ENCODE measurements at regions not wholly inside any gene's neighbourhood (a gene's known extent, or its start where the extent isn't known, plus 50 kb on each side); places are given as distances from the start of the nearest gene placed in this dataset.

DNA sequence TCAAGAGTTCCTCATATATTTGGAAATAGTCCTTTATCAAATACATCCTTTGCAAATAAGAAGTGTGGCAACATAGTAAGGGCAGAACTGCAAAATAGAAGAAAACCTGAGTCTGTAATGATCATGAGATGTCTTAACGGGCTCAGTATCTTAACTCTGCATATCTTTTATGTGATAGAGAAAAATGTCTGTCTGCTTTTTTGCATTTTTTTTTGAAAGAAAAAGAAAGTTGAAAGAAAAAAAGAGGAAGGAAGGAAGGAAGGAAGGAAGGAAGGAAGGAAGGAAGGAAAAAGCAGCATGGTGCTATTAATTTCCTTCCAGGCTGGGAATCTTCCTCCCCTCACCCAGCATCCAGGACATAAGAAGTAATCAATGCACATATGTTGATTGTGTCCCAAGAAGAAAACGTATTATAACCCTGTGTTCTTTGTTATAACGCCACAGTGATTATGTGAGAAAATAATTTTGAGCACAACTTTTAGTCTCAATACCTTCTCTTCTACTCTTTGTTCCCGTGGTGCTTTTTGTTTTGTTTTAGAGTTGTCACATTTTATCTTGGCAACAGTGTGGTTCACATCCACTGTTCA, 58.7 kb upstream of the PCSK2 start:
- H3K18ac ChIP-seq (ENCODE audit: low read length): no peak overlapping the region
- H3K27me3 ChIP-seq (ENCODE audit: insufficient read depth, low read length): no peaks in the 10 kb centered on the region
- no peak overlapping the region for H3K4ac ChIP-seq (ENCODE audit: low read depth, low read length)
- WGBS (ENCODE audit: extremely low coverage, insufficient coverage, insufficient read length): no CpG with 5 or more reads among the region's 4 CpGs
- no peak overlapping the region for H3K27ac ChIP-seq (ENCODE audit: low read depth, low read length)
- H3K4me3 ChIP-seq (ENCODE audit: low read depth, low read length): no peak overlapping the region
- H3K79me2 ChIP-seq (ENCODE audit: control insufficient read depth, insufficient read depth, low read length, poor library complexity): no peaks in the 10 kb centered on the region
- DNase-seq: no peak
- H3K4me1 ChIP-seq (ENCODE audit: control insufficient read depth in 1 of 2, insufficient read depth in 2 of 2, low read length in 2 of 2): no peaks in the 10 kb centered on the region
- H4K12ac ChIP-seq (ENCODE audit: low read depth, low read length): no peak overlapping the region
- H3K9me3 ChIP-seq (ENCODE audit: insufficient read depth, low read depth, low read length): no peaks in the 10 kb centered on the region
- no peak overlapping the region for H3K9ac ChIP-seq (ENCODE audit: low read length)
- no peak overlapping the region for H2AK5ac ChIP-seq (ENCODE audit: low read length)
- no peak overlapping the region for H2AFZ ChIP-seq (ENCODE audit: insufficient read depth, low read length, poor library complexity)
- no peak overlapping the region for H3K23ac ChIP-seq (ENCODE audit: low read length)
- no peak overlapping the region for H4K8ac ChIP-seq (ENCODE audit: low read depth, low read length)
- H4K91ac ChIP-seq (ENCODE audit: low read depth, low read length): no peak overlapping the region
- no peak overlapping the region for H3K14ac ChIP-seq (ENCODE audit: low read length)
- H3K79me1 ChIP-seq (ENCODE audit: low read length): no peaks in the 10 kb centered on the region
- H2BK5ac ChIP-seq (ENCODE audit: low read depth, low read length, poor library complexity): no peak overlapping the region
- H2BK12ac ChIP-seq (ENCODE audit: low read length): no peak overlapping the region
- no peak overlapping the region for H2BK120ac ChIP-seq (ENCODE audit: insufficient read depth, low read length, poor library complexity)
- no peaks in the 10 kb centered on the region for H3K36me3 ChIP-seq (ENCODE audit: control insufficient read depth in 1 of 2, insufficient read depth in 2 of 2, low read length in 2 of 2)
- H3K4me2 ChIP-seq (ENCODE audit: low read length): no peak overlapping the region

DNA sequence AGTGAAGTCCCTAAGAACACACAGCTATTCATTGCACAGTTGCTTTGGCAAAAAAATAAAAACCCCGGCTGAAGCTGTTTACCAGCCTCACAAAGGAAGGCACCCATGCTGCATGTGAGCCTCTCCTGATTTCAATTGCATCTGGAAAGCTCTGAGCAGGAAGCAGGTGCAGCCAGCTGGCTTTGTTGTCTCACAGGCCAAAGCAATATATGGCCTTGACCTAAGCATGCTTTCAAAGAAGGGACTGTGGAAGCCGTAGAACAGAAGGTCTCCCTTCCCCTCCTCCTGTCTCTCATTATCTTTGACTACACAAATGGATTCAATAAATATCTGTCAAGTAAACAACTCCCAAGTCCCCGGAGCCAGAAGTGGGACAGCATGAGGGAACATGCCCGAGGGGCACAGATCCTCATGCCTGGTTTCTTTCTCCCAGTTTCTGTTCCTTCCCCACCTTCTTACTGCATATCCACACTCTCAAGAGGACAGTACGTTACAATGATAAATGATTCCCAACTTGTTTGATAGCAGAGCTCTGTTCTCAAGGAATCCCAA, 57.2 kb upstream of the PCSK2 start:
- WGBS (ENCODE audit: extremely low coverage, insufficient coverage, insufficient read length): no CpG with 5 or more reads among the region's 5 CpGs
- Histone ChIP-seq H3K9ac (ENCODE audit: low read length) (no peak overlapping the region), H4K12ac (ENCODE audit: low read depth, low read length) (no peak overlapping the region), H3K9me3 (ENCODE audit: insufficient read depth, low read depth, low read length) (no peaks in the 10 kb centered on the region), H3K4me3 (ENCODE audit: low read depth, low read length) (no peak overlapping the region), H3K18ac (ENCODE audit: low read length) (no peak overlapping the region), H3K27me3 (ENCODE audit: insufficient read depth, low read length) (no peaks in the 10 kb centered on the region), H3K4ac (ENCODE audit: low read depth, low read length) (no peak overlapping the region), H3K23ac (ENCODE audit: low read length) (no peak overlapping the region), H3K79me1 (ENCODE audit: low read length) (no peaks in the 10 kb centered on the region), H2AFZ (ENCODE audit: insufficient read depth, low read length, poor library complexity) (no peak overlapping the region), H3K4me2 (ENCODE audit: low read length) (no peak overlapping the region), H2BK5ac (ENCODE audit: low read depth, low read length, poor library complexity) (no peak overlapping the region), H2BK120ac (ENCODE audit: insufficient read depth, low read length, poor library complexity) (no peak overlapping the region), H3K27ac (ENCODE audit: low read depth, low read length) (no peak overlapping the region), H2AK5ac (ENCODE audit: low read length) (no peak overlapping the region), H3K4me1 (ENCODE audit: control insufficient read depth in 1 of 2, insufficient read depth in 2 of 2, low read length in 2 of 2) (no peaks in the 10 kb centered on the region), H4K91ac (ENCODE audit: low read depth, low read length) (no peak overlapping the region), H2BK12ac (ENCODE audit: low read length) (no peak overlapping the region), H3K14ac (ENCODE audit: low read length) (no peak overlapping the region), H3K79me2 (ENCODE audit: control insufficient read depth, insufficient read depth, low read length, poor library complexity) (no peaks in the 10 kb centered on the region), H4K8ac (ENCODE audit: low read depth, low read length) (no peak overlapping the region), H3K36me3 (ENCODE audit: control insufficient read depth in 1 of 2, insufficient read depth in 2 of 2, low read length in 2 of 2) (no peaks in the 10 kb centered on the region)
- DNase-seq: no peak

DNA sequence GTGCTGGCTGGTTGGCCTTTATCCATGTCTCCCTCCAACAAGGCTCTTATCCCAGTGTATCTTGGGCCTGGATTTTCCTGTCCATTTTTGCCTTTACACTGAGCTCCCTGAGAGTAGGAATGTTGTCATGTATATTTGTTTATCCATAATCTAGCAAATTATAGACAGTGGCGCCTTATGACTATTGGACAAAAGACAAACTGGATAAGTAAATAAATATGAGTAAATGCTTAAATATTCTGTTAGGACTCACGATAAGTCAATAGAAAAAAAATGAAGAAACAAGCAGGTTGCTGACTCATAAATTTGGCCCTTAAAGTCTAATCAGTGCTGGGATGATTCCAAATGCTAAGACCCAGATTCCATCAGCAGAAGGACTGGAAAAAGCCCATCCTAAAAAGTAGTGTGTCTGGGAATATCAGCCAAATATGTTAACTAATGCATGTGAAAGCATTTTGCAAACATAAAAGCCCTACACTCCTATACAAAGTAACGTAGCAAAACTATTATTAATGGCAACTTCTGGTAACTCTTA, 55.0 kb upstream of the PCSK2 start:
- no CpG with 5 or more reads among the region's 3 CpGs for WGBS (ENCODE audit: extremely low coverage, insufficient coverage, insufficient read length)
- H2AFZ ChIP-seq (ENCODE audit: insufficient read depth, low read length, poor library complexity): no peak overlapping the region
- no peak overlapping the region for H3K23ac ChIP-seq (ENCODE audit: low read length)
- no peak overlapping the region for H3K4ac ChIP-seq (ENCODE audit: low read depth, low read length)
- no peak overlapping the region for H2BK12ac ChIP-seq (ENCODE audit: low read length)
- H3K27me3 ChIP-seq (ENCODE audit: insufficient read depth, low read length): no peaks in the 10 kb centered on the region
- H3K79me2 ChIP-seq (ENCODE audit: control insufficient read depth, insufficient read depth, low read length, poor library complexity): no peaks in the 10 kb centered on the region
- no peak overlapping the region for H3K27ac ChIP-seq (ENCODE audit: low read depth, low read length)
- no peak overlapping the region for H4K12ac ChIP-seq (ENCODE audit: low read depth, low read length)
- H2BK5ac ChIP-seq (ENCODE audit: low read depth, low read length, poor library complexity): no peak overlapping the region
- no peak overlapping the region for H3K14ac ChIP-seq (ENCODE audit: low read length)
- no peak overlapping the region for H3K4me3 ChIP-seq (ENCODE audit: low read depth, low read length)
- no peak overlapping the region for H4K8ac ChIP-seq (ENCODE audit: low read depth, low read length)
- H3K36me3 ChIP-seq (ENCODE audit: control insufficient read depth in 1 of 2, insufficient read depth in 2 of 2, low read length in 2 of 2): no peaks in the 10 kb centered on the region
- DNase-seq: no peak
- H2AK5ac ChIP-seq (ENCODE audit: low read length): no peak overlapping the region
- H3K9me3 ChIP-seq (ENCODE audit: insufficient read depth, low read depth, low read length): no peaks in the 10 kb centered on the region
- no peak overlapping the region for H2BK120ac ChIP-seq (ENCODE audit: insufficient read depth, low read length, poor library complexity)
- H4K91ac ChIP-seq (ENCODE audit: low read depth, low read length): no peak overlapping the region
- no peaks in the 10 kb centered on the region for H3K79me1 ChIP-seq (ENCODE audit: low read length)
- H3K9ac ChIP-seq (ENCODE audit: low read length): no peak overlapping the region
- H3K4me2 ChIP-seq (ENCODE audit: low read length): no peak overlapping the region
- no peak overlapping the region for H3K18ac ChIP-seq (ENCODE audit: low read length)
- no peaks in the 10 kb centered on the region for H3K4me1 ChIP-seq (ENCODE audit: control insufficient read depth in 1 of 2, insufficient read depth in 2 of 2, low read length in 2 of 2)

DNA sequence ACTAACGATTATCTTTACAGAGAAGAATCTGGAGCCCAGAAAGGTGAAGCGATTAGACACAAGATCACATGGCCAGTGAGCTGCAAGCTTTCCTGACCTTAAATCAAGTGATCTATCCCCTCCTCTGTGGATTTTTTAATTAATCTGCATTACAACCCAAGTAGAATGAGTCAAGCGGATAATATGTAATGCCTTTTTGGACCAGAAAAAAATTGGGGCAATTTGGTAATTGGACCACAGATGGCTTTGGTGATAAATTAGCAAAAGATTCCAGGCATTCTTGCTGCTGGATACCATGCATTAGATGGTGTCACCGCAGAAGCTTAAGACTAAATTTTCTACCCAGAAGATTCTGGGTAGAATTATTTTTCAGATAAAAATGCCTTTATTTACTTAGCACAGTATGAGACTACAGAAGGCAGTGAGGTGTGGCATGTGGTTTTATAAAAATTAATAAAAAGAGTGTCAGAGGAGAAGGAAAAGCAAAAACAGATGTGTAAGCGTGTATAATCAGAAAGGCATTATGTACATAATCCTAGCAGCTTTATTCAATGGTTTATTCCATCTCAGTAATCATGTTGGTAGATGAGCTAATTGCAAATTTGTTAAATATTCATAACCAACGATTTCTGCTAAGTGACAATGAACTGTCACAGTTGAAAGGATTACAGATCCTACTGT, 53.9 kb upstream of the PCSK2 start:
- H4K8ac ChIP-seq (ENCODE audit: low read depth, low read length): no peak overlapping the region
- no peak overlapping the region for H3K23ac ChIP-seq (ENCODE audit: low read length)
- H3K4me2 ChIP-seq (ENCODE audit: low read length): no peak overlapping the region
- no peaks in the 10 kb centered on the region for H3K27me3 ChIP-seq (ENCODE audit: insufficient read depth, low read length)
- no peak overlapping the region for H2BK12ac ChIP-seq (ENCODE audit: low read length)
- no peak overlapping the region for H3K9ac ChIP-seq (ENCODE audit: low read length)
- WGBS (ENCODE audit: extremely low coverage, insufficient coverage, insufficient read length): no CpG with 5 or more reads among the region's 6 CpGs
- H3K79me1 ChIP-seq (ENCODE audit: low read length): no peaks in the 10 kb centered on the region
- no peak overlapping the region for H2AFZ ChIP-seq (ENCODE audit: insufficient read depth, low read length, poor library complexity)
- H3K79me2 ChIP-seq (ENCODE audit: control insufficient read depth, insufficient read depth, low read length, poor library complexity): no peaks in the 10 kb centered on the region
- H3K18ac ChIP-seq (ENCODE audit: low read length): no peak overlapping the region
- DNase-seq: no peak
- H2BK5ac ChIP-seq (ENCODE audit: low read depth, low read length, poor library complexity): no peak overlapping the region
- peaks cover 2% of the 10 kb centered on the region for H3K9me3 ChIP-seq (ENCODE audit: insufficient read depth, low read depth, low read length)
- H4K12ac ChIP-seq (ENCODE audit: low read depth, low read length): no peak overlapping the region
- no peak overlapping the region for H2AK5ac ChIP-seq (ENCODE audit: low read length)
- H3K4me1 ChIP-seq (ENCODE audit: control insufficient read depth in 1 of 2, insufficient read depth in 2 of 2, low read length in 2 of 2): no peaks in the 10 kb centered on the region
- no peak overlapping the region for H3K4ac ChIP-seq (ENCODE audit: low read depth, low read length)
- no peak overlapping the region for H2BK120ac ChIP-seq (ENCODE audit: insufficient read depth, low read length, poor library complexity)
- no peak overlapping the region for H4K91ac ChIP-seq (ENCODE audit: low read depth, low read length)
- H3K14ac ChIP-seq (ENCODE audit: low read length): no peak overlapping the region
- H3K36me3 ChIP-seq (ENCODE audit: control insufficient read depth in 1 of 2, insufficient read depth in 2 of 2, low read length in 2 of 2): no peaks in the 10 kb centered on the region
- no peak overlapping the region for H3K27ac ChIP-seq (ENCODE audit: low read depth, low read length)
- H3K4me3 ChIP-seq (ENCODE audit: low read depth, low read length): no peak overlapping the region
